Progenitor cell of endocrine pancreas (in vitro differentiated cells): ENCODE measurements at regions not wholly inside any gene's neighbourhood (a gene's known extent, or its start where the extent isn't known, plus 50 kb on each side); places are given as distances from the start of the nearest gene placed in this dataset.

Source experiments
- DNase-seq: peaks from one replicate; pipeline ENCODE4 v3.0.0; 2021; ENCODE audit warnings: low spot score; ENCODE audit not compliant: unreplicated experiment
- H3K27ac Mint-ChIP-seq: 2 replicates; pipeline ENCODE4 v1.8.0; 2021; ENCODE audit warnings: mild to moderate bottlenecking, moderate library complexity, mixed read lengths
- H3K27me3 Mint-ChIP-seq: 2 replicates; pipeline ENCODE4 v1.8.0; 2021; ENCODE audit warnings: mixed read lengths
- H3K36me3 Mint-ChIP-seq: 2 replicates; pipeline ENCODE4 v1.8.0; 2022; ENCODE audit warnings: mixed read lengths; ENCODE audit not compliant: insufficient read depth
- H3K4me1 Mint-ChIP-seq: 2 replicates; pipeline ENCODE4 v1.8.0; 2021; ENCODE audit warnings: low read depth, mixed read lengths
- H3K4me3 Mint-ChIP-seq: 2 replicates; pipeline ENCODE4 v1.8.0; 2021; ENCODE audit warnings: low read depth, mild to moderate bottlenecking, moderate library complexity, mixed read lengths
- H3K9me3 Mint-ChIP-seq: 2 replicates; pipeline ENCODE4 v1.8.0; 2021; ENCODE audit warnings: low read depth, mixed read lengths
- TF ChIP-seq, protein P1 (sequence below): fragments of 200-600 bp; sonication (generic); IDR thresholded peaks from one replicate; pipeline ENCODE4 v1.5.0; 2021; ENCODE audit warnings: antibody characterized with exemption, mild to moderate bottlenecking; ENCODE audit not compliant: unreplicated experiment

GRCh38 chr21:45338311-45339017 lies 50.8 kb upstream of the POFUT2 start:
- Mint-ChIP-seq H3K36me3 (no peaks in the 10 kb centered on the region), H3K9me3 (no peaks in the 10 kb centered on the region), H3K27ac (no peak overlapping the region), H3K4me1 (peaks cover 11% of the 10 kb centered on the region), H3K4me3 (no peak overlapping the region), H3K27me3 (peaks cover 12% of the 10 kb centered on the region)
- TF ChIP-seq, protein P1, sequence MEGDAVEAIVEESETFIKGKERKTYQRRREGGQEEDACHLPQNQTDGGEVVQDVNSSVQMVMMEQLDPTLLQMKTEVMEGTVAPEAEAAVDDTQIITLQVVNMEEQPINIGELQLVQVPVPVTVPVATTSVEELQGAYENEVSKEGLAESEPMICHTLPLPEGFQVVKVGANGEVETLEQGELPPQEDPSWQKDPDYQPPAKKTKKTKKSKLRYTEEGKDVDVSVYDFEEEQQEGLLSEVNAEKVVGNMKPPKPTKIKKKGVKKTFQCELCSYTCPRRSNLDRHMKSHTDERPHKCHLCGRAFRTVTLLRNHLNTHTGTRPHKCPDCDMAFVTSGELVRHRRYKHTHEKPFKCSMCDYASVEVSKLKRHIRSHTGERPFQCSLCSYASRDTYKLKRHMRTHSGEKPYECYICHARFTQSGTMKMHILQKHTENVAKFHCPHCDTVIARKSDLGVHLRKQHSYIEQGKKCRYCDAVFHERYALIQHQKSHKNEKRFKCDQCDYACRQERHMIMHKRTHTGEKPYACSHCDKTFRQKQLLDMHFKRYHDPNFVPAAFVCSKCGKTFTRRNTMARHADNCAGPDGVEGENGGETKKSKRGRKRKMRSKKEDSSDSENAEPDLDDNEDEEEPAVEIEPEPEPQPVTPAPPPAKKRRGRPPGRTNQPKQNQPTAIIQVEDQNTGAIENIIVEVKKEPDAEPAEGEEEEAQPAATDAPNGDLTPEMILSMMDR: no peak
- no peak for DNase-seq

GRCh38 chr21:45339421-45340402 lies 52.0 kb upstream of the POFUT2 start:
- no peak for DNase-seq
- peaks cover 4% of the 10 kb centered on the region for H3K4me1 Mint-ChIP-seq

GRCh38 chr21:45340515-45340914 lies 52.8 kb upstream of the POFUT2 start:
- H3K27me3 Mint-ChIP-seq: peaks cover 3% of the 10 kb centered on the region
- peaks cover 4% of the 10 kb centered on the region for H3K9me3 Mint-ChIP-seq
- TF ChIP-seq, protein P1: no peak
- H3K27ac Mint-ChIP-seq: no peak overlapping the region
- H3K36me3 Mint-ChIP-seq: no peaks in the 10 kb centered on the region
- no peak overlapping the region for H3K4me3 Mint-ChIP-seq
- DNase-seq: no peak
- peaks cover 4% of the 10 kb centered on the region for H3K4me1 Mint-ChIP-seq

More at GRCh38 chr21:45339421-45340402, 52.0 kb upstream of the POFUT2 start:
- peaks cover 3% of the 10 kb centered on the region for H3K27me3 Mint-ChIP-seq
- H3K27ac Mint-ChIP-seq: no peak overlapping the region
- H3K36me3 Mint-ChIP-seq: no peaks in the 10 kb centered on the region
- H3K9me3 Mint-ChIP-seq: peaks cover under 1% of the 10 kb centered on the region
- TF ChIP-seq, protein P1: no peak
- H3K4me3 Mint-ChIP-seq: no peak overlapping the region

- peaks cover 3% of the 10 kb centered on the region for H3K27me3 Mint-ChIP-seq
- peaks cover 4% of the 10 kb centered on the region for H3K9me3 Mint-ChIP-seq
- H3K4me3 Mint-ChIP-seq: no peak overlapping the region
- DNase-seq: no peak
- H3K36me3 Mint-ChIP-seq: no peaks in the 10 kb centered on the region
- H3K4me1 Mint-ChIP-seq: peaks cover 4% of the 10 kb centered on the region
- no peak overlapping the region for H3K27ac Mint-ChIP-seq
- TF ChIP-seq, protein P1: no peak
Measured at GRCh38 chr21:45341261-45341660, 53.6 kb upstream of the POFUT2 start.

DNA sequence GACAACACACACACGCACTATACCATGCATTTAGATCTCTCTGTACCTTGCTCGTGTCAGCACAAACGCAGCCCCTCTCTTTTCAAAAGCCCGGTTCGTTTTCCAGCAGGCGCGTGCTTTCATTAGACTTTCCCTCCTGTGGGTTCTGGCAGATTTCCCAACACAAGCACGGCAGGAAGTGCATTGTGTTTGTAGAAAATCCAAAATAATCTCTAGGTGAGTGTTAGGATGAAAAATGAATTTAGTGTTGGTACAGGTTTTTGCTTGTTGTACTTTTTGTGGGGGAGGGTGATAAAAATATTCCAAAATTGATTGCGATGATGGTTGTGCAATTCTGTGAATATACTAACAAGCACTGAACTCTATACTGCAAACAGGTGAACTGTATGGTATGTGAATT lies 54.1 kb upstream of the POFUT2 start:
- peaks cover 1% of the 10 kb centered on the region for H3K4me1 Mint-ChIP-seq
- no peak for DNase-seq
- no peaks in the 10 kb centered on the region for H3K36me3 Mint-ChIP-seq
- TF ChIP-seq, protein P1: no peak
- H3K9me3 Mint-ChIP-seq: peaks cover 4% of the 10 kb centered on the region
- no peak overlapping the region for H3K4me3 Mint-ChIP-seq
- H3K27me3 Mint-ChIP-seq: no peaks in the 10 kb centered on the region
- no peak overlapping the region for H3K27ac Mint-ChIP-seq
